ENCODE measurements at regions not wholly inside any gene's neighbourhood (a gene's known extent, or its start where the extent isn't known, plus 50 kb on each side); places are given as distances from the start of the nearest gene placed in this dataset.

- ChIA-PET RAD21 (ENCODE audit: unreplicated experiment) (no interaction called here), POLR2A (no interaction called here), CTCF (no interaction called here), SMC1A (ENCODE audit: uncharacterized antibody, unreplicated experiment) (interaction anchor here (0.6 to 0.7 kb wide), 2 partner anchors 333 to 1864 kb away, joined by 3 to 5 read pairs; no protein-coding TSS in a partner anchor)
- no TSS peak for BruUV-seq (replicated peaks)
- no peak overlapping the region for H2AFZ ChIP-seq (ENCODE audit: control insufficient read depth, low read depth, low read length)
- no peak overlapping the region for H3K4me2 ChIP-seq (ENCODE audit: control insufficient read depth, insufficient read depth)
- H3K36me3 ChIP-seq (ENCODE audit: control insufficient read depth in 2 of 2, insufficient read depth in 2 of 2, low read length in 1 of 2), result no peaks in the 10 kb centered on the region
- no peaks in the 10 kb centered on the region for H3K27me3 ChIP-seq (replicated peaks in 1 of 2; ENCODE audit: control insufficient read depth in 2 of 2, insufficient read depth in 2 of 2, low read length in 1 of 2)
- TF ChIP-seq PRDM15 (CRISPR knock-in tag; IDR thresholded peaks at IDR 0.05), result no peak
- TF ChIP-seq HSF1 (IDR thresholded peaks at IDR 0.05; ENCODE audit: low read depth, low read length), result no peak
- TF ChIP-seq, protein P1, sequence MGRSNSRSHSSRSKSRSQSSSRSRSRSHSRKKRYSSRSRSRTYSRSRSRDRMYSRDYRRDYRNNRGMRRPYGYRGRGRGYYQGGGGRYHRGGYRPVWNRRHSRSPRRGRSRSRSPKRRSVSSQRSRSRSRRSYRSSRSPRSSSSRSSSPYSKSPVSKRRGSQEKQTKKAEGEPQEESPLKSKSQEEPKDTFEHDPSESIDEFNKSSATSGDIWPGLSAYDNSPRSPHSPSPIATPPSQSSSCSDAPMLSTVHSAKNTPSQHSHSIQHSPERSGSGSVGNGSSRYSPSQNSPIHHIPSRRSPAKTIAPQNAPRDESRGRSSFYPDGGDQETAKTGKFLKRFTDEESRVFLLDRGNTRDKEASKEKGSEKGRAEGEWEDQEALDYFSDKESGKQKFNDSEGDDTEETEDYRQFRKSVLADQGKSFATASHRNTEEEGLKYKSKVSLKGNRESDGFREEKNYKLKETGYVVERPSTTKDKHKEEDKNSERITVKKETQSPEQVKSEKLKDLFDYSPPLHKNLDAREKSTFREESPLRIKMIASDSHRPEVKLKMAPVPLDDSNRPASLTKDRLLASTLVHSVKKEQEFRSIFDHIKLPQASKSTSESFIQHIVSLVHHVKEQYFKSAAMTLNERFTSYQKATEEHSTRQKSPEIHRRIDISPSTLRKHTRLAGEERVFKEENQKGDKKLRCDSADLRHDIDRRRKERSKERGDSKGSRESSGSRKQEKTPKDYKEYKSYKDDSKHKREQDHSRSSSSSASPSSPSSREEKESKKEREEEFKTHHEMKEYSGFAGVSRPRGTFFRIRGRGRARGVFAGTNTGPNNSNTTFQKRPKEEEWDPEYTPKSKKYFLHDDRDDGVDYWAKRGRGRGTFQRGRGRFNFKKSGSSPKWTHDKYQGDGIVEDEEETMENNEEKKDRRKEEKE (IDR thresholded peaks at IDR 0.05), result no peak
- TF ChIP-seq USF1 (IDR thresholded peaks at IDR 0.05; ENCODE audit: borderline replicate concordance, extremely low read length, insufficient read depth, low read depth, low read length), result no peak
- no peak overlapping the region for H3K4me3 ChIP-seq
- H3K79me2 ChIP-seq (ENCODE audit: control insufficient read depth, insufficient read depth, low read length), result no peaks in the 10 kb centered on the region
- no peak for FAIRE-seq
- intact Hi-C loops (cut with micrococcal nuclease; ENCODE audit: unreplicated experiment) (no loop called here), in situ Hi-C loops (cut with MboI) (no loop called here)
- no peak for ATAC-seq
- no peaks in the 10 kb centered on the region for H4K20me1 ChIP-seq (ENCODE audit: control insufficient read depth, insufficient read depth)
- H3K9ac ChIP-seq (ENCODE audit: control insufficient read depth, insufficient read depth, low read length), result no peak overlapping the region
- whole genome bisulfite sequencing (ENCODE audit: insufficient coverage, insufficient replicate concordance, low lambda C conversion rate, missing lambda C conversion rate), result 24% methylated on average over 5 of the region's 5 CpGs
- no peaks in the 10 kb centered on the region for H3K9me3 ChIP-seq (replicated peaks; ENCODE audit: control insufficient read depth, insufficient read depth, low read length)
- no peaks in the 10 kb centered on the region for H3K4me1 ChIP-seq (ENCODE audit: control insufficient read depth, insufficient read depth, low read length)
- H3K27ac ChIP-seq (ENCODE audit: control insufficient read depth, insufficient read depth), result no peak overlapping the region
- DNase-seq (ENCODE audit: low read depth, low spot score), result no peak
Measured at GRCh38 chr18:28284132-28284531, 107.2 kb upstream of the CDH2 start.
